ENCODE measurements at regions not wholly inside any gene's neighbourhood (a gene's known extent, or its start where the extent isn't known, plus 50 kb on each side); places are given as distances from the start of the nearest gene placed in this dataset.
A peak's percentile ranks its signal among the peaks of the same experiment; 100 is the strongest.

GRCh38 chr9:108467653-108468324 is 388.0 kb downstream of the ACTL7B start (continued):
- TF ChIP-seq ZNF674 (CRISPR knock-in tag; IDR thresholded peaks at IDR 0.05; ENCODE audit: low read depth) (no peak), ZBTB14 (CRISPR knock-in tag; IDR thresholded peaks at IDR 0.05) (no peak), ARID5B (CRISPR knock-in tag; IDR thresholded peaks at IDR 0.05) (peak; percentile 85), ZBTB37 (CRISPR knock-in tag; IDR thresholded peaks at IDR 0.05) (no peak), ZNF256 (CRISPR knock-in tag; conservative IDR thresholded peaks at IDR 0.05) (no peak), TFE3 (CRISPR knock-in tag; IDR thresholded peaks at IDR 0.05) (0 out of 2 replicates have a peak, but pooled peaks have one; percentile 46)

Measured in HepG2 (cell line).